ENCODE measurements at regions not wholly inside any gene's neighbourhood (a gene's known extent, or its start where the extent isn't known, plus 50 kb on each side); places are given as distances from the start of the nearest gene placed in this dataset.

DNA sequence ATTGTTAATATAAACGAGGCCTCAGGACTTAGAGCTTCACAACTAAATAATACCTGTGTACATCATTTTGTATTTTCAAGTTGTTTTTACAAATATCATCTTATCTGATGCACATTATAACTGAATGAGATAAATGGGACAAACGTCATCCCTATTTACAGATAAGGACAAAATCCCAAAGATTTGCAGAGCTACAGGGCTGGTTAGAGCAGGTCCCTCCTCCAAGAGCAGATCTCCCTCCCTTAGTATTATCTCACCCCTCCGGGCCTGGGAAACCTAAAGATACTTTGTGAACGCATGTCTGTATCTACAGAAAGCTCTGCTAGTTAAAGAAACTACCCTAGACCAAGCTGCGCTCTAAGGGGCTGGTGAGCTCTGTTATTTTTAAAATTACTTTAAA is 130.4 kb upstream of the PROKR2 start:
- Mint-ChIP-seq H3K36me3 (ENCODE audit: low read depth) (no peaks in the 10 kb centered on the region), H3K9me3 (no peaks in the 10 kb centered on the region), H3K27me3 (peaks cover 18% of the 10 kb centered on the region), H3K4me3 (no peak overlapping the region), H3K4me1 (no peaks in the 10 kb centered on the region), H3K27ac (no peak overlapping the region)
- DNase-seq = no peak
- CTCF ChIA-PET = interaction anchor here (0.7 to 2.0 kb wide), 3 partner anchors 12 to 242 kb away, joined by 3 to 7 read pairs (median 3); no protein-coding TSS in a partner anchor
- POLR2A ChIA-PET = no interaction called here

DNA sequence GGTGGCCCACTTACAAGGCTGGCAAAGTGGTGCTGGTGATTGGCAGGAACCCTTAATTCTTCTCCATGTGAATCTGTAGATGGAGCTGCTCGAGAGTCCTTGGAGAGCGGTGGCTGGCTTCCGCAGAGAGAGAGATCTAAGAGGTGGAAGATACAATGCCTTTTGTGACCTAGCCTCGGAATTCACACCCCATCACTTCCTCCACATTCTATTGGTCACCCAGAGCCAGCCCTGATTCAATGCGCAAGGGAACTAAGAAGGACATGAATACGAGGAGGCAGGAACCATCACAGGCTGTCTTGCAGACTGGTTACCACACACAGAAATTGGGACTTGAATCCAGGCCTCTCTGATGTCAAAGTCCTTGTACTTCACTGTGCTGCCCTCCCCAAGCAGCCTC is 128.9 kb upstream of the PROKR2 start:
- POLR2A ChIA-PET = no interaction called here
- no peak for DNase-seq
- no peaks in the 10 kb centered on the region for H3K36me3 Mint-ChIP-seq (ENCODE audit: low read depth)
- H3K27ac Mint-ChIP-seq = no peak overlapping the region
- H3K9me3 Mint-ChIP-seq = no peaks in the 10 kb centered on the region
- H3K4me3 Mint-ChIP-seq = no peak overlapping the region
- H3K27me3 Mint-ChIP-seq = peaks cover 26% of the 10 kb centered on the region
- no peaks in the 10 kb centered on the region for H3K4me1 Mint-ChIP-seq
- CTCF ChIA-PET = interaction anchor here (0.6 kb wide), 1 partner anchor 343 kb away, joined by 3 read pairs; no protein-coding TSS in a partner anchor

DNA sequence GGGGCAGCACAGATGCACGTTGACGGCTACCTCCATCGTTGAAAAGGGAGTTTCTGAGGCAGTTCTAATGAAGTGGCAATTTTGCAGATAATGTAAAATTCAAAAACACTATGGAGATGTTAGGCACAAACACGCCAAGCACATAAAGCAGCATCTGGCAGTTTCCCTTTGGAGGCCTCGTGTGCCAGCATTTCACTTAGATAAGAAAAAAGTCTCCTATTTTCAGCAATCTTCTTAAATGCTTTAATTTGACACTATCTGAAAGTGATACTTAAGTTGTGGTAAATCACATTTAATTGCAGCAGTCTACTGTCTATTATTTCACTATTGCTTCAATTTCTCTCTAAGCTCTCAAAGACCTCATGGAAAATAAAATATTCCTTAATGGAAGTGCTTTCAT is 125.3 kb upstream of the PROKR2 start:
- DNase-seq = no peak
- H3K4me3 Mint-ChIP-seq = no peak overlapping the region
- POLR2A ChIA-PET = no interaction called here
- no peaks in the 10 kb centered on the region for H3K36me3 Mint-ChIP-seq (ENCODE audit: low read depth)
- H3K4me1 Mint-ChIP-seq = no peaks in the 10 kb centered on the region
- H3K27me3 Mint-ChIP-seq = peaks cover 26% of the 10 kb centered on the region
- H3K9me3 Mint-ChIP-seq = no peaks in the 10 kb centered on the region
- CTCF ChIA-PET = no interaction called here
- no peak overlapping the region for H3K27ac Mint-ChIP-seq

- POLR2A ChIA-PET = no interaction called here
- CTCF ChIA-PET = no interaction called here
These were observed 117.4 kb upstream of the PROKR2 start for GRCh38 chr20:5434116-5434515.

GRCh38 chr20:5433352-5433751 is 116.6 kb upstream of the PROKR2 start:
- POLR2A ChIA-PET = no interaction called here
- Mint-ChIP-seq H3K36me3 (ENCODE audit: low read depth) (no peaks in the 10 kb centered on the region), H3K4me1 (no peaks in the 10 kb centered on the region), H3K4me3 (no peak overlapping the region), H3K27ac (no peak overlapping the region), H3K9me3 (no peaks in the 10 kb centered on the region), H3K27me3 (peaks cover 15% of the 10 kb centered on the region)
- DNase-seq = no peak
- CTCF ChIA-PET = no interaction called here

More at GRCh38 chr20:5434116-5434515, 117.4 kb upstream of the PROKR2 start:
- peaks cover 18% of the 10 kb centered on the region for H3K27me3 Mint-ChIP-seq
- no peaks in the 10 kb centered on the region for H3K4me1 Mint-ChIP-seq
- no peak overlapping the region for H3K27ac Mint-ChIP-seq
- no peaks in the 10 kb centered on the region for H3K36me3 Mint-ChIP-seq (ENCODE audit: low read depth)
- H3K9me3 Mint-ChIP-seq = no peaks in the 10 kb centered on the region
- H3K4me3 Mint-ChIP-seq = no peak overlapping the region
- DNase-seq = no peak

GRCh38 chr20:5432030-5432429 is 115.3 kb upstream of the PROKR2 start:
- no peak for DNase-seq
- Mint-ChIP-seq H3K27me3 (peaks cover 19% of the 10 kb centered on the region), H3K9me3 (no peaks in the 10 kb centered on the region), H3K36me3 (ENCODE audit: low read depth) (no peaks in the 10 kb centered on the region), H3K4me3 (no peak overlapping the region), H3K27ac (no peak overlapping the region), H3K4me1 (no peaks in the 10 kb centered on the region)
- CTCF ChIA-PET = no interaction called here
- POLR2A ChIA-PET = no interaction called here

DNA sequence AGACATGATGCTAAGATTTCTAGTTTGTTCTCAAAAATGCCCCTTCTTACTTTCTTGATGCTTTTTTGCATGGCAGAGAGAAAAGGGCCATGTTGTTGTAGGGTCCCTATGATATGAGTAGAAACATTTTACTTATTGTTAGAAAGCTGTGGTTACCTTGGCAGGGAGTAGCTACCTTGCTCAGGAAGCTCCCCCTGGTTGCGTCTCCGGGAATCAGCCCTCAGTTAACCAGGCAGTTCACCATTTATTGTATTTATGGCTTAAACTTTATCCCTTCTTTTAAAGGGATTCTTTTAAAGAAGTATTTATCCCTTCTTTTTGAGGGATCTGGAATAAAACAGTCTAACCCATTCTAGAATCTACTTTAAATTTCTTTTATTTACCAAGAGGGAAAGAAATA is 113.9 kb upstream of the PROKR2 start:
- Mint-ChIP-seq H3K27me3 (peaks cover 18% of the 10 kb centered on the region), H3K4me1 (no peaks in the 10 kb centered on the region), H3K27ac (no peak overlapping the region), H3K4me3 (no peak overlapping the region), H3K36me3 (ENCODE audit: low read depth) (no peaks in the 10 kb centered on the region), H3K9me3 (no peaks in the 10 kb centered on the region)
- DNase-seq = no peak
- ChIA-PET POLR2A (no interaction called here), CTCF (no interaction called here)

- Mint-ChIP-seq H3K4me1 (no peaks in the 10 kb centered on the region), H3K9me3 (peaks cover 7% of the 10 kb centered on the region), H3K4me3 (no peak overlapping the region), H3K27ac (no peak overlapping the region), H3K27me3 (peaks cover 25% of the 10 kb centered on the region), H3K36me3 (ENCODE audit: low read depth) (no peaks in the 10 kb centered on the region)
- POLR2A ChIA-PET = no interaction called here
- DNase-seq = no peak
- CTCF ChIA-PET = no interaction called here
These were observed 109.3 kb upstream of the PROKR2 start for GRCh38 chr20:5426026-5426425.

DNA sequence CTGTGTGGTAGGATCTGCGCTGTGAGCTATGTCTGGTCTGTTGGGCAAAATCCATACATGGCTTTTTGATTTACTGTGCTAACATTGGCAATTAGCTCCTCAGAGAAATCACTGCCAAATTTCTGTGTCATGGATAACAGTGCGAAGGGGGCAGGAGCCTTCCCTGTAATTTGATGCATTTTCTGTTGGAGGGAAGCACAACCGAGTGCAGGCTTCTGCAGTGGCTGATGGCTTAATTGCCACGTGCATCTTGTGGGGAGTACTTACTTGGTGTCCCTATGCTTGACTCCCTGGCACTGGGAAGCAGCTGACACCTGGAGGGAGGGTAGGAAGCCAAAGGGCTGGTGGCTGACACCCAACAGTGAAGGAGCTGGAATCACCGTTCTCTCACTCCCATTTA is 99.3 kb upstream of the PROKR2 start:
- Mint-ChIP-seq H3K36me3 (ENCODE audit: low read depth) (no peaks in the 10 kb centered on the region), H3K27ac (no peak overlapping the region), H3K4me1 (no peaks in the 10 kb centered on the region), H3K27me3 (no peaks in the 10 kb centered on the region), H3K9me3 (peaks cover 2% of the 10 kb centered on the region), H3K4me3 (no peak overlapping the region)
- ChIA-PET CTCF (no interaction called here), POLR2A (no interaction called here)
- DNase-seq = no peak

DNA sequence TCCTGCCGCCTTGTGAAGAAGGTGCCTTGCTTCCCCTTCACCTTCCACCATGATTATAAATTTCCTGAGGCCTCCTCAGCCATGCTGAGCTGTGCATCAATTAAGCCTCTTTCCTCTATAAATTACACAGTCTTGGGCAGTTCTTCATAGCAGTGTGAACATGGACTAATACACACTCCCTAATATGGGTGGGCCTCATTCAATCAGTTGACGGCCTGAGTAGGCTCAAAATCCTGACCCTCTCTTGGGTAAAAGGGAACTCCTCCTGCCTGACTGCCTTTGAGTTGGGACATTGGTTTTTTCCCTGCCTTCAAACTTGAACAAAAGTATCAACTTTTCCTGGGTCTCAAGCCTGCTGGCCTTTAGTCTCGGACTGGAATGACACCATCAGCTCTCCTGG is 96.6 kb upstream of the PROKR2 start:
- ChIA-PET POLR2A (no interaction called here), CTCF (no interaction called here)
- H3K9me3 Mint-ChIP-seq = no peaks in the 10 kb centered on the region
- no peak overlapping the region for H3K27ac Mint-ChIP-seq
- DNase-seq = no peak
- H3K4me1 Mint-ChIP-seq = no peaks in the 10 kb centered on the region
- H3K36me3 Mint-ChIP-seq (ENCODE audit: low read depth) = no peaks in the 10 kb centered on the region
- no peak overlapping the region for H3K4me3 Mint-ChIP-seq
- no peaks in the 10 kb centered on the region for H3K27me3 Mint-ChIP-seq

DNA sequence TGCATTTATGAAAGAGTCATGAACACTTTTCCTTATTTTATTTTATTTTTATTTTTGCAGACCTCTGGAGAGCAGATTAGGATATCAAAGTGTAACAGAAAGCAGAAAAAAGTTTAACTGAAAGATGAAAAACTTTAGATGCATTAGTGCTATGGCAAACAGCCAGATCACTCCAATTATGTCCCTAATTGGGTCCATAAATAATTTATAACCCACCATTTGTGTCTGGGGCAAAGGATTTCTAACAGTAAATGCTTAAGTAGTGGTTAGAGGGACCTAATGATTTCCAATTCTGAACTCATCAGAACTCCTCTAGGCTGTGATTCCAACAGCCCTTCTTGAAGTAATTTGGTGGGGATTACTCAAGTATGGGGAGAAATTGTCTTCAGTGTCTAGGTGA is 93.7 kb upstream of the PROKR2 start:
- H3K36me3 Mint-ChIP-seq (ENCODE audit: low read depth) = no peaks in the 10 kb centered on the region
- no peak overlapping the region for H3K4me3 Mint-ChIP-seq
- no peak overlapping the region for H3K27ac Mint-ChIP-seq
- CTCF ChIA-PET = no interaction called here
- no peaks in the 10 kb centered on the region for H3K9me3 Mint-ChIP-seq
- peaks cover 4% of the 10 kb centered on the region for H3K27me3 Mint-ChIP-seq
- POLR2A ChIA-PET = no interaction called here
- DNase-seq = no peak
- H3K4me1 Mint-ChIP-seq = peaks cover 3% of the 10 kb centered on the region

GRCh38 chr20:5402903-5403531 is 86.3 kb upstream of the PROKR2 start:
- ChIA-PET CTCF (interaction anchor here (0.5 to 1.2 kb wide), 2 partner anchors 11 to 19 kb away, joined by 3 to 4 read pairs; no protein-coding TSS in a partner anchor), POLR2A (no interaction called here)
- peak; percentile 19 for DNase-seq
- no peaks in the 10 kb centered on the region for H3K9me3 Mint-ChIP-seq
- peaks cover 3% of the 10 kb centered on the region for H3K4me1 Mint-ChIP-seq
- H3K27ac Mint-ChIP-seq = no peak overlapping the region
- no peak overlapping the region for H3K4me3 Mint-ChIP-seq
- H3K36me3 Mint-ChIP-seq (ENCODE audit: low read depth) = no peaks in the 10 kb centered on the region
- peaks cover 4% of the 10 kb centered on the region for H3K27me3 Mint-ChIP-seq

DNA sequence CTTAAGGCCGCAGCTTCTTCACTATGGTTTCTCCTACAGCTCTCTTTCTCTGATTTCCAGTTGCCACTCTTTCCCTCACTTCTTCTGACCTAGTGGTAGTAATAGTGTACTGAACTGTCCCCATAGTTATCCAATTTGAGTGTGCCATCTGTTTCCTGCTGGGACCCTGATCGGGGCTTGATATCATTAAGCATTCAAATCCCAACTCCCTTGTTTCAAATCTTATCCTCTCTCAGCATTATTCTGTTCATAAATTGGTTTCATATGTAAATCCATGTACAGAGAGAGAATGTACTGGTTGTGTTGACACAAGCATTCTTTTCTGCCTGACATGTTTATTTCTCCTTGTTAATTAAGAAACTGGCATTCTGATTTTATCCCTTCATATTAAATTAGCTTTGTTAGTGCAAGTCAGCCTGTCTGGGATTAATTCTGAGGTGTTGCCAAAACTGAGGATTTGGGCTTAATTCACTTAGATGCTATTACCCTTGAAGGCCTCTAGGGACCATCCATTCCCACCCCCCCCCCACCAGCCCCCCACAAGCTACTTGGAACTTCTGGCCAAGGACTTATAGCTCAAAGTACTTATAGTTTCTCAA is 84.6 kb upstream of the PROKR2 start:
- Mint-ChIP-seq H3K36me3 (ENCODE audit: low read depth) (no peaks in the 10 kb centered on the region), H3K4me3 (no peak overlapping the region), H3K4me1 (no peaks in the 10 kb centered on the region), H3K9me3 (no peaks in the 10 kb centered on the region), H3K27me3 (no peaks in the 10 kb centered on the region), H3K27ac (no peak overlapping the region)
- ChIA-PET POLR2A (no interaction called here), CTCF (interaction anchor here (1.2 kb wide), 2 partner anchors 11 to 21 kb away, joined by 3 read pairs; no protein-coding TSS in a partner anchor)
- DNase-seq = no peak

DNA sequence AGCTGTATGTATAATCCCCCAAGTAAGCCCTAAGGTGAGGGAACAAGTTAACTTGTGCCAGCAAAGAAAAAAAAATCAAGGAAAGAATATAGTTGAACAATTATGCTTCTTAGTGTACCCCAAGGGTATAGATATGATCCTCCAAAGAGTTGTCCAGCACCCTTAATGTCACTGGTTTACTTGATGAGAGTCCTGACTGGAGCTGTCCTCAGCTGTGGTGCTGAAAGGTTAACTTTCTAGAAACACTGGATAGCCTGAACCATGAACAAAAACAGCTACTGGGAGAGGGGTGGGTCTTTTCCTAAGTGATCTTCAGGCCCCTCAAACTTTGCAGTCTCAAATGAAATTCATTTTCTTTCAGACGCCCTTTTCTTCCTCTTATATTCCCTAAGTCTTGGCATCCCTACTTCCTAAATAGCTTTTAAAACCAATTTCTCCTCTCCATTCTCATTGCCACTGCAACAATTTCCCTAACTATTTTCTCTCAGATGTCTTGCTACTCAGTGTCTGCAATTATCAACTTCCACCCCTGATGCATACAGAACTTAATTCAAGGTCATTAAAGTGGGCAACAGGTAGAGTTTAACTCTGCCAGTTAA is 83.5 kb upstream of the PROKR2 start:
- no peaks in the 10 kb centered on the region for H3K9me3 Mint-ChIP-seq
- H3K36me3 Mint-ChIP-seq (ENCODE audit: low read depth) = no peaks in the 10 kb centered on the region
- H3K27me3 Mint-ChIP-seq = no peaks in the 10 kb centered on the region
- no peaks in the 10 kb centered on the region for H3K4me1 Mint-ChIP-seq
- ChIA-PET POLR2A (no interaction called here), CTCF (no interaction called here)
- no peak overlapping the region for H3K4me3 Mint-ChIP-seq
- H3K27ac Mint-ChIP-seq = no peak overlapping the region
- DNase-seq = peak; percentile 16
